HCT116 (cell line): ENCODE measurements at regions not wholly inside any gene's neighbourhood (a gene's known extent, or its start where the extent isn't known, plus 50 kb on each side); places are given as distances from the start of the nearest gene placed in this dataset.

ENCODE experiments used
- ATAC-seq: fragments of 200-7000 bp; cut with Tn5 transposase; 2 replicates; pipeline ENCODE4 v1.9.1; 2020; ENCODE audit warnings: mild to moderate bottlenecking, moderate library complexity
- BruUV-seq: library from RNA; stranded (reverse); fragments of 400-500 nt; replicated peaks from 2 replicates; lab custom pipeline; 2021; lab: Mats Ljungman, UMichigan
- CTCF ChIA-PET: fragments of 300-600 bp; sonication (Branson Sonifier 250); formaldehyde crosslinking; loops from one replicate; lab custom pipeline; 2021; ENCODE audit warnings: antibody characterized with exemption; lab: Charles Lee
- POLR2A ChIA-PET: fragments of 300-600, 350-600 bp; sonication (Branson Sonifier 250); formaldehyde crosslinking; loops from one replicate; lab custom pipeline; 2021; ENCODE audit warnings: antibody characterized with exemption; lab: Charles Lee
- RAD21 ChIA-PET, 2 experiments: fragments of 300-600 bp; sonication (Branson Sonifier 250); formaldehyde crosslinking; loops; one replicate each; lab custom pipeline; 2023; ENCODE audit warnings: low total read pairs in 2 of 2; ENCODE audit not compliant: uncharacterized antibody in 2 of 2, unreplicated experiment in 2 of 2, low non-redundant PET in 1 of 2; lab: Charles Lee
- DNase-seq: peaks from one replicate; pipeline ENCODE4 v3.0.0-alpha.2; 2010; ENCODE audit warnings: low read depth, low spot score
- H2AFZ ChIP-seq: fragments of 200-600 bp; shearing (Covaris generic), sonication (generic); 2 replicates; pipeline ENCODE4 v1.6.1; 2017; ENCODE audit warnings: low read depth, mixed run types, mixed read lengths, antibody characterized with exemption, low read length; ENCODE audit not compliant: poor library complexity, severe bottlenecking
- H3K27ac ChIP-seq: 2 replicates; pipeline ENCODE4 v1.5.1; 2012; ENCODE audit warnings: low read depth, low read length
- H3K27me3 ChIP-seq: fragments of 200-600 bp; sonication (generic); 2 replicates; pipeline ENCODE4 v1.6.1; 2016; ENCODE audit warnings: mixed run types, low read length, mixed read lengths; ENCODE audit not compliant: insufficient read depth
- H3K36me3 ChIP-seq, 2 experiments: fragments of 200-500 bp in 1 of 2; fragments of 200-600 bp in 1 of 2; sonication (Bioruptor generic) in 1 of 2; sonication (generic) in 1 of 2; 2 replicates each; pipeline versions ENCODE4 v1.5.1 to v1.6.1; 2014 to 2016; ENCODE audit warnings: low read length in 2 of 2, inconsistent platforms in 1 of 2, mixed read lengths in 1 of 2, mixed run types in 1 of 2; ENCODE audit not compliant: insufficient read depth in 2 of 2, control insufficient read depth in 1 of 2
- H3K4me1 ChIP-seq, 2 experiments: fragments of 200-600 bp in 1 of 2; sonication (generic) in 1 of 2; 2 replicates each; pipeline versions ENCODE4 v1.5.1 to v1.6.1; 2012 to 2017; ENCODE audit warnings: low read length in 2 of 2, inconsistent platforms in 1 of 2, mild to moderate bottlenecking in 1 of 2, mixed read lengths in 1 of 2, mixed run types in 1 of 2, moderate library complexity in 1 of 2; ENCODE audit not compliant: insufficient read depth in 2 of 2, control insufficient read depth in 1 of 2
- H3K4me2 ChIP-seq: fragments of 200-600 bp; sonication (generic); 2 replicates; pipeline ENCODE4 v1.6.1; 2017; ENCODE audit warnings: mixed run types, low read length, mixed read lengths
- H3K4me3 ChIP-seq, 2 experiments: fragments of 200-600 bp in 1 of 2; sonication (generic) in 1 of 2; replicated peaks in 1 of 2; 2 replicates each; pipeline ENCODE4 v1.5.1; 2011 to 2016; ENCODE audit warnings: low read length in 2 of 2, control low read depth in 1 of 2, low read depth in 1 of 2, mild to moderate bottlenecking in 1 of 2, mixed read lengths in 1 of 2, mixed run types in 1 of 2
- H3K79me2 ChIP-seq: fragments of 200-600 bp; sonication (generic); 2 replicates; pipeline ENCODE4 v1.6.1; 2017; ENCODE audit warnings: mild to moderate bottlenecking, mixed run types, low read length, moderate library complexity, mixed read lengths; ENCODE audit not compliant: insufficient read depth
- H3K9ac ChIP-seq: fragments of 200-600 bp; sonication (generic); 2 replicates; pipeline ENCODE4 v1.6.1; 2016; ENCODE audit warnings: low read length, mixed read lengths
- H3K9me2 ChIP-seq: fragments of 200-600 bp; sonication (generic), shearing (Covaris generic); 2 replicates; pipeline ENCODE4 v1.6.1; 2017; ENCODE audit warnings: mixed run types, mild to moderate bottlenecking, moderate library complexity; ENCODE audit not compliant: insufficient read depth
- H3K9me3 ChIP-seq, 2 experiments: fragments of 200-500 bp in 1 of 2; fragments of 200-600 bp in 1 of 2; sonication (Bioruptor generic) in 1 of 2; sonication (generic) in 1 of 2; 2 replicates each; pipeline ENCODE4 v1.6.1; 2014 to 2017; ENCODE audit warnings: low read length in 2 of 2, mixed read lengths in 2 of 2, inconsistent platforms in 1 of 2, low read depth in 1 of 2, mild to moderate bottlenecking in 1 of 2, mixed run types in 1 of 2, moderate library complexity in 1 of 2; ENCODE audit not compliant: control insufficient read depth in 1 of 2, insufficient read depth in 1 of 2
- H4K20me1 ChIP-seq: fragments of 200-600 bp; sonication (generic), shearing (Covaris generic); 2 replicates; pipeline ENCODE4 v1.6.1; 2017; ENCODE audit warnings: mixed run types, mild to moderate bottlenecking, moderate library complexity; ENCODE audit not compliant: insufficient read depth
- CBX3 ChIP-seq: IDR thresholded peaks from 2 replicates; pipeline ENCODE4 v1.6.1; 2012; ENCODE audit warnings: low read depth
- CEBPB ChIP-seq: IDR thresholded peaks from 2 replicates; pipeline ENCODE4 v1.6.1; 2012; ENCODE audit warnings: low read depth
- EGR1 ChIP-seq: IDR thresholded peaks from 2 replicates; pipeline ENCODE4 v1.6.1; 2012; ENCODE audit warnings: low read depth
- ELF1 ChIP-seq: IDR thresholded peaks from 2 replicates; pipeline ENCODE4 v1.6.1; 2012; ENCODE audit warnings: low read depth, borderline replicate concordance
- EZH2phosphoT487 ChIP-seq: fragments of 200-600 bp; IDR thresholded peaks from 2 replicates; pipeline ENCODE4 v1.6.1; 2018; ENCODE audit warnings: antibody characterized with exemption, borderline replicate concordance
- JUND ChIP-seq: IDR thresholded peaks from 2 replicates; pipeline ENCODE4 v1.6.1; 2012
- MAX ChIP-seq: IDR thresholded peaks from 2 replicates; pipeline ENCODE4 v1.6.1; 2012
- POLR2AphosphoS5 ChIP-seq: IDR thresholded peaks from 2 replicates; pipeline ENCODE4 v1.6.1; 2011; ENCODE audit warnings: mild to moderate bottlenecking, low read depth, low read length, moderate library complexity
- RAD21 ChIP-seq: IDR thresholded peaks from 2 replicates; pipeline ENCODE4 v1.6.1; 2012; ENCODE audit warnings: low read depth, mild to moderate bottlenecking
- SIN3A ChIP-seq: IDR thresholded peaks from 2 replicates; pipeline ENCODE4 v1.6.1; 2012; ENCODE audit warnings: low read depth
- SP1 ChIP-seq: IDR thresholded peaks from 2 replicates; pipeline ENCODE4 v1.6.1; 2012; ENCODE audit warnings: low read depth
- SRF ChIP-seq: IDR thresholded peaks from 2 replicates; pipeline ENCODE4 v1.6.1; 2012; ENCODE audit warnings: low read depth
- TCF7L2 ChIP-seq: IDR thresholded peaks from 2 replicates; pipeline ENCODE4 v1.7.0; 2011; ENCODE audit warnings: borderline replicate concordance, inconsistent platforms; ENCODE audit not compliant: insufficient read depth, insufficient read length; ENCODE audit errors: extremely low read depth
- YY1 ChIP-seq: IDR thresholded peaks from 2 replicates; pipeline ENCODE4 v1.6.1; 2011; ENCODE audit warnings: low read length, low read depth, moderate library complexity, mild to moderate bottlenecking; ENCODE audit not compliant: insufficient replicate concordance; ENCODE audit errors: extremely low read depth
- ZNF274 ChIP-seq: fragments of 200-500 bp; sonication (Bioruptor generic); IDR thresholded peaks from 2 replicates; pipeline ENCODE4 v1.6.1; 2014; ENCODE audit warnings: mild to moderate bottlenecking, low read depth, low read length, inconsistent platforms
- intact Hi-C: fragments of 100-400 bp; cut with micrococcal nuclease; formaldehyde crosslinking; loops from 2 replicates; pipeline ENCODE4 v1.10.0; 2022
- TF ChIP-seq, protein P1 (sequence below): IDR thresholded peaks from 2 replicates; pipeline ENCODE4 v1.6.1; 2011; ENCODE audit warnings: mild to moderate bottlenecking, low read length, moderate library complexity; ENCODE audit not compliant: insufficient replicate concordance; ENCODE audit errors: extremely low read depth
- TF ChIP-seq, protein P2 (sequence below): IDR thresholded peaks from 2 replicates; pipeline ENCODE4 v1.6.1; 2012
- TF ChIP-seq, protein P3 (sequence below): IDR thresholded peaks from 2 replicates; pipeline ENCODE4 v1.6.1; 2012; ENCODE audit warnings: low read depth

DNA sequence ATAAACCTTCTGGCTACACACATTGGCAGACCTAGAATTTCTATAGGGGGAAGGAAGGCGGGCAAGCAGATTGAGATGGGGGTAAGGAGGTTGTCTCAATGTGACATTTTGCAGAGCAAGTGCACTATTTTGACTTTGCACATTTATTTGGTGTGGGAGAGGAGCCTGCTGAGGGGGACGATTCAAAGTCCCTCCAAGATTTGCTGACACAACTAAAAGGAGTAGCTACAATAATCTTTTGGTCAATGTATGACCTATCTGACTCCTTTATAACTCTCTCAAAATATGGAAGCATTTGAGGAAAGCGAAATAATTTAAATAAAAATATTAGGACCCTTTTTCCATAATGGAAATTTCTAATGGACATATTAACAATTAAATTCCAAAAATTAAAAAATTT, 274.9 kb upstream of the PPARGC1A start (continued):
- TF ChIP-seq, protein P1, sequence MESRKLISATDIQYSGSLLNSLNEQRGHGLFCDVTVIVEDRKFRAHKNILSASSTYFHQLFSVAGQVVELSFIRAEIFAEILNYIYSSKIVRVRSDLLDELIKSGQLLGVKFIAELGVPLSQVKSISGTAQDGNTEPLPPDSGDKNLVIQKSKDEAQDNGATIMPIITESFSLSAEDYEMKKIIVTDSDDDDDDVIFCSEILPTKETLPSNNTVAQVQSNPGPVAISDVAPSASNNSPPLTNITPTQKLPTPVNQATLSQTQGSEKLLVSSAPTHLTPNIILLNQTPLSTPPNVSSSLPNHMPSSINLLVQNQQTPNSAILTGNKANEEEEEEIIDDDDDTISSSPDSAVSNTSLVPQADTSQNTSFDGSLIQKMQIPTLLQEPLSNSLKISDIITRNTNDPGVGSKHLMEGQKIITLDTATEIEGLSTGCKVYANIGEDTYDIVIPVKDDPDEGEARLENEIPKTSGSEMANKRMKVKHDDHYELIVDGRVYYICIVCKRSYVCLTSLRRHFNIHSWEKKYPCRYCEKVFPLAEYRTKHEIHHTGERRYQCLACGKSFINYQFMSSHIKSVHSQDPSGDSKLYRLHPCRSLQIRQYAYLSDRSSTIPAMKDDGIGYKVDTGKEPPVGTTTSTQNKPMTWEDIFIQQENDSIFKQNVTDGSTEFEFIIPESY = no peak
- TF ChIP-seq SP1 (no peak), CBX3 (no peak), MAX (no peak)

DNA sequence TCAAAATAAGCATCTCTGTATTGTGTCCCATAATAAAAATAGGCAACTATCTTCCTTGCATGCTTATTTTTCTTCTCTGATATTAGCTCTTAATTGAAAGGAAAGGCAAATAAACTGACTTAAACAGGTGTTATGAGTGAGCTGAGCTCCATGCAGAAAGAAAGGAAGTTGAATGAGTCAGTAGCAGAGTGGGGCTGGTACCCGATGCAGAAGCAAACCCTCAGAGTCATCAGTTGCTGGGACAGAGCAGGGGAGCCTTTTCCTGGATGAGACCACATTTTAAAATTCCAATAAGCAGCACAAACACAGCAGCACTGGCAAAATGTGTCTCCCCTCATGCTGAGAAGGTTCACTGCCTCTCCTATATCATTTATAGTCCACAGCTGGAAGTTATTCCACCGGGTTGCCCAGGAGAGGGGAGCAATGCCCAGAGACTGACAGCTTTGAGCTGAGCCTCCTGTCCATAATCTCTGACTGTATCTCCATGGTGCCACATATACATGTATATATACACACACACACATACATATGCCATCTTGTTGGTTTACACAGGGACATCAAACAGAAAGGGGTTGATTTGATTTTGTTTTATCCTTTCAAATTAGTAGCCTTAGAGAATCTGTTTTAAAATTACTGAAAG, 274.3 kb upstream of the PPARGC1A start:
- no peak overlapping the region for H3K27ac ChIP-seq
- H3K36me3 ChIP-seq = no peaks in the 10 kb centered on the region
- ATAC-seq (no peak), DNase-seq (no peak)
- no peaks in the 10 kb centered on the region; a peak in 1 of 4 replicates for H3K9me3 ChIP-seq
- TF ChIP-seq RAD21 (no peak), POLR2AphosphoS5 (no peak), ELF1 (no peak), ZNF274 (no peak), SRF (no peak), CEBPB (no peak), YY1 (no peak), SIN3A (no peak), CBX3 (no peak), JUND (no peak), TCF7L2 (no peak), EGR1 (no peak), EZH2phosphoT487 (no peak)
- TF ChIP-seq, protein P1 = no peak
- TF ChIP-seq, protein P2, sequence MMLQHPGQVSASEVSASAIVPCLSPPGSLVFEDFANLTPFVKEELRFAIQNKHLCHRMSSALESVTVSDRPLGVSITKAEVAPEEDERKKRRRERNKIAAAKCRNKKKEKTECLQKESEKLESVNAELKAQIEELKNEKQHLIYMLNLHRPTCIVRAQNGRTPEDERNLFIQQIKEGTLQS = no peak
- TF ChIP-seq, protein P3, sequence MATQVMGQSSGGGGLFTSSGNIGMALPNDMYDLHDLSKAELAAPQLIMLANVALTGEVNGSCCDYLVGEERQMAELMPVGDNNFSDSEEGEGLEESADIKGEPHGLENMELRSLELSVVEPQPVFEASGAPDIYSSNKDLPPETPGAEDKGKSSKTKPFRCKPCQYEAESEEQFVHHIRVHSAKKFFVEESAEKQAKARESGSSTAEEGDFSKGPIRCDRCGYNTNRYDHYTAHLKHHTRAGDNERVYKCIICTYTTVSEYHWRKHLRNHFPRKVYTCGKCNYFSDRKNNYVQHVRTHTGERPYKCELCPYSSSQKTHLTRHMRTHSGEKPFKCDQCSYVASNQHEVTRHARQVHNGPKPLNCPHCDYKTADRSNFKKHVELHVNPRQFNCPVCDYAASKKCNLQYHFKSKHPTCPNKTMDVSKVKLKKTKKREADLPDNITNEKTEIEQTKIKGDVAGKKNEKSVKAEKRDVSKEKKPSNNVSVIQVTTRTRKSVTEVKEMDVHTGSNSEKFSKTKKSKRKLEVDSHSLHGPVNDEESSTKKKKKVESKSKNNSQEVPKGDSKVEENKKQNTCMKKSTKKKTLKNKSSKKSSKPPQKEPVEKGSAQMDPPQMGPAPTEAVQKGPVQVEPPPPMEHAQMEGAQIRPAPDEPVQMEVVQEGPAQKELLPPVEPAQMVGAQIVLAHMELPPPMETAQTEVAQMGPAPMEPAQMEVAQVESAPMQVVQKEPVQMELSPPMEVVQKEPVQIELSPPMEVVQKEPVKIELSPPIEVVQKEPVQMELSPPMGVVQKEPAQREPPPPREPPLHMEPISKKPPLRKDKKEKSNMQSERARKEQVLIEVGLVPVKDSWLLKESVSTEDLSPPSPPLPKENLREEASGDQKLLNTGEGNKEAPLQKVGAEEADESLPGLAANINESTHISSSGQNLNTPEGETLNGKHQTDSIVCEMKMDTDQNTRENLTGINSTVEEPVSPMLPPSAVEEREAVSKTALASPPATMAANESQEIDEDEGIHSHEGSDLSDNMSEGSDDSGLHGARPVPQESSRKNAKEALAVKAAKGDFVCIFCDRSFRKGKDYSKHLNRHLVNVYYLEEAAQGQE = no peak
- H3K4me3 ChIP-seq = no peak overlapping the region
- no peaks in the 10 kb centered on the region for H3K27me3 ChIP-seq
- no TSS peak for BruUV-seq
- no peaks in the 10 kb centered on the region for H4K20me1 ChIP-seq
- no peak overlapping the region for H3K4me2 ChIP-seq
- CTCF ChIA-PET = no interaction called here
- no peaks in the 10 kb centered on the region for H3K9me2 ChIP-seq
- RAD21 ChIA-PET = no interaction called here
- POLR2A ChIA-PET = no interaction called here
- H3K4me1 ChIP-seq = no peaks in the 10 kb centered on the region
- intact Hi-C loops = no loop called here
- H3K9ac ChIP-seq = no peak overlapping the region
- no peaks in the 10 kb centered on the region for H3K79me2 ChIP-seq
- no peak overlapping the region for H2AFZ ChIP-seq
